Loucy (cell line): ENCODE measurements at regions not wholly inside any gene's neighbourhood (a gene's known extent, or its start where the extent isn't known, plus 50 kb on each side); places are given as distances from the start of the nearest gene placed in this dataset.

Source experiments
- EZH2phosphoT487 ChIP-seq: fragments of 200-600 bp; IDR thresholded peaks from 2 replicates; pipeline ENCODE4 v1.6.1; 2018; ENCODE audit warnings: antibody characterized with exemption, mild to moderate bottlenecking, moderate library complexity, borderline replicate concordance
- TF ChIP-seq, protein P1 (sequence below): fragments of 200-600 bp; sonication (generic); conservative IDR thresholded peaks from 2 replicates; pipeline ENCODE4 v1.5.1; 2014; ENCODE audit warnings: mild to moderate bottlenecking, antibody characterized with exemption, low read length

DNA sequence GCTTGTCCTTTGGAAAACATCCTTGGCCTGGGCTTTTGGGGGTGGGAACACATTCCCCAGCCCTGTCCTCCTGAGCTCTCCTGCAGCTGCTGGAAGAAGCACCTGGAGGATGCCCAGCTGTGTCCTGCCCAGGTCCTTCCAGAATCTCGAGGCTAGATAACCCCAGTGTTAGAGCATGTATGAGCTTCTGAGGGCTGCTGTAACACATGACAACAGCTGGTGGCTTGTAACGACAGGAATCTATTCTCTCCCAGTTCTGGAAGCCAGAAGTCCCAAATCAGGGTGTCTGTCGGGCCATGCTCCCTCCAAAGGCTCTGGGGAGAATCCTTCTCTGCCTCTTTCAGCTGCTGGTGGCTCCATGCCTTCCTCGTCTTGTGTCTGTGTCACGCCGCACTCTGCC lies 403.6 kb upstream of the C2CD4B start:
- TF ChIP-seq, protein P1, sequence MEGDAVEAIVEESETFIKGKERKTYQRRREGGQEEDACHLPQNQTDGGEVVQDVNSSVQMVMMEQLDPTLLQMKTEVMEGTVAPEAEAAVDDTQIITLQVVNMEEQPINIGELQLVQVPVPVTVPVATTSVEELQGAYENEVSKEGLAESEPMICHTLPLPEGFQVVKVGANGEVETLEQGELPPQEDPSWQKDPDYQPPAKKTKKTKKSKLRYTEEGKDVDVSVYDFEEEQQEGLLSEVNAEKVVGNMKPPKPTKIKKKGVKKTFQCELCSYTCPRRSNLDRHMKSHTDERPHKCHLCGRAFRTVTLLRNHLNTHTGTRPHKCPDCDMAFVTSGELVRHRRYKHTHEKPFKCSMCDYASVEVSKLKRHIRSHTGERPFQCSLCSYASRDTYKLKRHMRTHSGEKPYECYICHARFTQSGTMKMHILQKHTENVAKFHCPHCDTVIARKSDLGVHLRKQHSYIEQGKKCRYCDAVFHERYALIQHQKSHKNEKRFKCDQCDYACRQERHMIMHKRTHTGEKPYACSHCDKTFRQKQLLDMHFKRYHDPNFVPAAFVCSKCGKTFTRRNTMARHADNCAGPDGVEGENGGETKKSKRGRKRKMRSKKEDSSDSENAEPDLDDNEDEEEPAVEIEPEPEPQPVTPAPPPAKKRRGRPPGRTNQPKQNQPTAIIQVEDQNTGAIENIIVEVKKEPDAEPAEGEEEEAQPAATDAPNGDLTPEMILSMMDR: no peak
- no peak for TF ChIP-seq EZH2phosphoT487
